ENCODE measurements at regions not wholly inside any gene's neighbourhood (a gene's known extent, or its start where the extent isn't known, plus 50 kb on each side); places are given as distances from the start of the nearest gene placed in this dataset.

- Histone ChIP-seq H3K4me3 (ENCODE audit: low read depth in 2 of 2, low read length in 2 of 2) (no peak overlapping the region), H3K4me1 (ENCODE audit: control insufficient read depth, insufficient read depth, low read length) (no peaks in the 10 kb centered on the region), H3K36me3 (ENCODE audit: control insufficient read depth, insufficient read depth, low read length) (no peaks in the 10 kb centered on the region), H3K27ac (ENCODE audit: low read length) (no peak overlapping the region), H3K27me3 (ENCODE audit: control insufficient read depth, insufficient read depth, low read length) (no peaks in the 10 kb centered on the region), H3K9me3 (ENCODE audit: control insufficient read depth, insufficient read depth, low read depth, low read length) (no peaks in the 10 kb centered on the region)
- no peak for DNase-seq (ENCODE audit: low read depth, low spot score)
- intact Hi-C loops (cut with micrococcal nuclease; ENCODE audit: unreplicated experiment) = no loop called here
- ATAC-seq = no peak
- in situ Hi-C loops (cut with HindIII; ENCODE audit: low pct_unique_long_range_greater_than_20kb, low sequenced_read_pairs) = no loop called here
- POLR2A ChIA-PET = no interaction called here
- CTCF ChIA-PET = no interaction called here
- TF ChIP-seq SIN3A (IDR thresholded peaks at IDR 0.05; ENCODE audit: borderline replicate concordance, insufficient read depth, low read depth, low read length) = no peak
- TF ChIP-seq POLR2AphosphoS5 (IDR thresholded peaks at IDR 0.05; ENCODE audit: low read depth, low read length) = no peak
- TF ChIP-seq, protein P1, sequence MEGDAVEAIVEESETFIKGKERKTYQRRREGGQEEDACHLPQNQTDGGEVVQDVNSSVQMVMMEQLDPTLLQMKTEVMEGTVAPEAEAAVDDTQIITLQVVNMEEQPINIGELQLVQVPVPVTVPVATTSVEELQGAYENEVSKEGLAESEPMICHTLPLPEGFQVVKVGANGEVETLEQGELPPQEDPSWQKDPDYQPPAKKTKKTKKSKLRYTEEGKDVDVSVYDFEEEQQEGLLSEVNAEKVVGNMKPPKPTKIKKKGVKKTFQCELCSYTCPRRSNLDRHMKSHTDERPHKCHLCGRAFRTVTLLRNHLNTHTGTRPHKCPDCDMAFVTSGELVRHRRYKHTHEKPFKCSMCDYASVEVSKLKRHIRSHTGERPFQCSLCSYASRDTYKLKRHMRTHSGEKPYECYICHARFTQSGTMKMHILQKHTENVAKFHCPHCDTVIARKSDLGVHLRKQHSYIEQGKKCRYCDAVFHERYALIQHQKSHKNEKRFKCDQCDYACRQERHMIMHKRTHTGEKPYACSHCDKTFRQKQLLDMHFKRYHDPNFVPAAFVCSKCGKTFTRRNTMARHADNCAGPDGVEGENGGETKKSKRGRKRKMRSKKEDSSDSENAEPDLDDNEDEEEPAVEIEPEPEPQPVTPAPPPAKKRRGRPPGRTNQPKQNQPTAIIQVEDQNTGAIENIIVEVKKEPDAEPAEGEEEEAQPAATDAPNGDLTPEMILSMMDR (IDR thresholded peaks at IDR 0.05) = no peak
- TF ChIP-seq REST (IDR thresholded peaks at IDR 0.05; ENCODE audit: insufficient read depth in 1 of 2, low read depth in 2 of 2, low read length in 1 of 2) = no peak
- no peak for TF ChIP-seq TCF7L2 (IDR thresholded peaks at IDR 0.05; ENCODE audit: low read depth, low read length)
- BruUV-seq (replicated peaks) = no TSS peak
Observed at GRCh38 chr21:39048064-39048463, 135.2 kb downstream of the PSMG1 start.

- Histone ChIP-seq H3K9me3 (ENCODE audit: control insufficient read depth, insufficient read depth, low read depth, low read length) (no peaks in the 10 kb centered on the region), H3K4me1 (ENCODE audit: control insufficient read depth, insufficient read depth, low read length) (no peaks in the 10 kb centered on the region), H3K4me3 (ENCODE audit: low read depth in 2 of 2, low read length in 2 of 2) (no peak overlapping the region), H3K27me3 (ENCODE audit: control insufficient read depth, insufficient read depth, low read length) (no peaks in the 10 kb centered on the region), H3K27ac (ENCODE audit: low read length) (no peak overlapping the region), H3K36me3 (ENCODE audit: control insufficient read depth, insufficient read depth, low read length) (no peaks in the 10 kb centered on the region)
- TF ChIP-seq, protein P1 (IDR thresholded peaks at IDR 0.05) = no peak
- TF ChIP-seq REST (IDR thresholded peaks at IDR 0.05; ENCODE audit: insufficient read depth in 1 of 2, low read depth in 2 of 2, low read length in 1 of 2) (no peak), TCF7L2 (IDR thresholded peaks at IDR 0.05; ENCODE audit: low read depth, low read length) (no peak), SIN3A (IDR thresholded peaks at IDR 0.05; ENCODE audit: borderline replicate concordance, insufficient read depth, low read depth, low read length) (no peak)
- DNase-seq (ENCODE audit: low read depth, low spot score) (no peak), ATAC-seq (no peak)
- POLR2A ChIA-PET = no interaction called here
- CTCF ChIA-PET = no interaction called here
- BruUV-seq (replicated peaks) = no TSS peak
- intact Hi-C loops (cut with micrococcal nuclease; ENCODE audit: unreplicated experiment) = no loop called here
- in situ Hi-C loops (cut with HindIII; ENCODE audit: low pct_unique_long_range_greater_than_20kb, low sequenced_read_pairs) = no loop called here
Observed at GRCh38 chr21:39047046-39047445, 136.2 kb downstream of the PSMG1 start.
